ENCODE measurements at regions not wholly inside any gene's neighbourhood (a gene's known extent, or its start where the extent isn't known, plus 50 kb on each side); places are given as distances from the start of the nearest gene placed in this dataset.
"Not testable (repeated sequence)": the region's sequence is repeated elsewhere in the genome, so short reads cannot be mapped to it uniquely, and the experiment has no call there.

DNA sequence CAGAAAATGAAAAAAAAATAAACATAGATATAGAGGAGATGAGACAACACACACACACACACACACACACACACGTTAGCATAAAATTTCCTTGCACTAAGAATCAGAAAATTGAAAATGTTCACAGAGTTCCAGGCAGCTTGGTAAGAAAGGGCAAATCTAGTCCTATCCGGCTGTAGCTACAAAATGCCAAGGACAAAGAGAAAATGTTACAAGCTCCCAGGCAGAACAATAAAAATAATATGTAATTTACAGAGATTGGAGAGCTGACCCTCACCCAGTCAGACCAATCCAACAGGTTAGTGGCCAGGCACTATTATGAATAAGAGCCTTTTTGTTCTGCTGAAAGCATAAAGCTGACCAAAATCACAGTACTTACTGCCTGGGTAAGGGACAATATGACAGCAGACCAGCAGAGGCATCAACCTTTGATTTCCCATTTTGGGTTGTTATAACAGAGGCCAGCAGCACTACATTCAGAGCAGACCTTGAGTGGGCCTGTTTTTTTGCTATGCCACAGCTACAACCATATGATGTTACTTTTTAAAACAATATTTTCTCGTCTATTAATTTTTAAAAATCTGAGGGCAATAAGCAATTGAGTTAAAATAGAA is 892.6 kb downstream of the TAF11L14 start:
- TF ChIP-seq, protein P1, sequence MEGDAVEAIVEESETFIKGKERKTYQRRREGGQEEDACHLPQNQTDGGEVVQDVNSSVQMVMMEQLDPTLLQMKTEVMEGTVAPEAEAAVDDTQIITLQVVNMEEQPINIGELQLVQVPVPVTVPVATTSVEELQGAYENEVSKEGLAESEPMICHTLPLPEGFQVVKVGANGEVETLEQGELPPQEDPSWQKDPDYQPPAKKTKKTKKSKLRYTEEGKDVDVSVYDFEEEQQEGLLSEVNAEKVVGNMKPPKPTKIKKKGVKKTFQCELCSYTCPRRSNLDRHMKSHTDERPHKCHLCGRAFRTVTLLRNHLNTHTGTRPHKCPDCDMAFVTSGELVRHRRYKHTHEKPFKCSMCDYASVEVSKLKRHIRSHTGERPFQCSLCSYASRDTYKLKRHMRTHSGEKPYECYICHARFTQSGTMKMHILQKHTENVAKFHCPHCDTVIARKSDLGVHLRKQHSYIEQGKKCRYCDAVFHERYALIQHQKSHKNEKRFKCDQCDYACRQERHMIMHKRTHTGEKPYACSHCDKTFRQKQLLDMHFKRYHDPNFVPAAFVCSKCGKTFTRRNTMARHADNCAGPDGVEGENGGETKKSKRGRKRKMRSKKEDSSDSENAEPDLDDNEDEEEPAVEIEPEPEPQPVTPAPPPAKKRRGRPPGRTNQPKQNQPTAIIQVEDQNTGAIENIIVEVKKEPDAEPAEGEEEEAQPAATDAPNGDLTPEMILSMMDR (IDR thresholded peaks at IDR 0.05): no peak
- no peak for TF ChIP-seq POLR2A (IDR thresholded peaks at IDR 0.05)

DNA sequence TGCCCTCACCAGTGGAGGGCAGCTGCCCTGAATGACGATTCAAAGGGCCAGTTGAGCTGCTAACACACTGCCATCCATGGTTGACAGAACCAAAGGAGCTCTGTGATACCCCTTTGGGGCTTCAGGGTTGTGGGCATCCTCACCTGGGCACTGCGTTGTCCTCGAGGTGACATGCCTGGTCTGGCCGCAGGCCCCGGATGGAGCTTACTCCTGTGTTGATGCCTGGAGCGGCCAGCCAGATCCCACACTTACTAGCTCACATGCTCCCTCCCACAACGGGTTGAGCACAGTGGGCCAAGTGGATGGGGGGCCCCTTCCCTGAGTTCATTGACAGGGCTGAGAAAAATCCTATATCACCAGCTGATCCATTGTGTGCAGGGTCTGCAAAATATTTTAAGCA is 898.9 kb downstream of the TAF11L14 start:
- DNase-seq: no peak
- H3K27me3 ChIP-seq: no peaks in the 10 kb centered on the region
- H3K4me1 ChIP-seq: no peaks in the 10 kb centered on the region
- no peaks in the 10 kb centered on the region for H3K36me3 ChIP-seq
- H3K27ac ChIP-seq: no peak overlapping the region
- TF ChIP-seq, protein P1 (IDR thresholded peaks at IDR 0.05): no peak
- TF ChIP-seq POLR2A (IDR thresholded peaks at IDR 0.05): no peak
- H3K4me3 ChIP-seq: no peak overlapping the region
- intact Hi-C loops (cut with DNase I; ENCODE audit: low total_unique reads): no loop called here
- H3K9me3 ChIP-seq: no peaks in the 10 kb centered on the region

More for the DNA sequence above, 892.6 kb downstream of the TAF11L14 start:
- intact Hi-C loops (cut with DNase I; ENCODE audit: low total_unique reads): no loop called here
- no peak for DNase-seq
- H3K4me1 ChIP-seq: no peaks in the 10 kb centered on the region
- no peaks in the 10 kb centered on the region for H3K27me3 ChIP-seq
- no peak overlapping the region for H3K4me3 ChIP-seq
- no peak overlapping the region for H3K27ac ChIP-seq
- H3K9me3 ChIP-seq: no peaks in the 10 kb centered on the region
- H3K36me3 ChIP-seq: no peaks in the 10 kb centered on the region

DNA sequence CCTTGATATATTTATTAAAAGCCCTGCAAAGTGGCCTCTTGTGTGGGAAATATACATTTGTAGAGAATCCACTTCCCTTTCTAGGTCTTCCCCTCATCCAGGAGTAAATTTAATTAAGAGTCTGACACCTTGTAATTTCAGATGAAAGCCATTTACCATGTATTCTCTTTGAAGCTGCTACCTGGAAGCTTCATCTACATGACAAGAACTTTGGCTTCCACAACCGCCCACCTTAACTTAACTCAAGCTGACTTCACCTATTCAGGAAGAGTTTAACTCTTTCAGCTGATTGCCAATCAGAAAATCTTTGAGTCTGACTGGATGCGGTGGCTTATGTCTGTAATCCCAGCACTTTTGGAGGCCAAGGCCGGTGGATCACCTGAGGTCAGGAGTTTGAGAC is 899.9 kb downstream of the TAF11L14 start:
- no peaks in the 10 kb centered on the region for H3K4me1 ChIP-seq
- TF ChIP-seq, protein P1 (IDR thresholded peaks at IDR 0.05): no peak
- TF ChIP-seq POLR2A (IDR thresholded peaks at IDR 0.05): no peak
- no peak for DNase-seq
- no peaks in the 10 kb centered on the region for H3K9me3 ChIP-seq
- no peaks in the 10 kb centered on the region for H3K36me3 ChIP-seq
- intact Hi-C loops (cut with DNase I; ENCODE audit: low total_unique reads): no loop called here
- no peak overlapping the region for H3K27ac ChIP-seq
- no peak overlapping the region for H3K4me3 ChIP-seq
- H3K27me3 ChIP-seq: no peaks in the 10 kb centered on the region

- intact Hi-C loops (cut with DNase I; ENCODE audit: low total_unique reads); DNase-seq: not testable (repeated sequence)
Measured at GRCh38 chr5:18535753-18536152, 901.5 kb downstream of the TAF11L14 start.

GRCh38 chr5:18544421-18544820 is 910.2 kb downstream of the TAF11L14 start:
- Histone ChIP-seq H3K27ac (no peak overlapping the region), H3K4me3 (no peak overlapping the region), H3K36me3 (no peaks in the 10 kb centered on the region), H3K27me3 (no peaks in the 10 kb centered on the region), H3K9me3 (no peaks in the 10 kb centered on the region), H3K4me1 (no peaks in the 10 kb centered on the region)
- TF ChIP-seq POLR2A (IDR thresholded peaks at IDR 0.05): no peak
- TF ChIP-seq, protein P1 (IDR thresholded peaks at IDR 0.05): no peak
- intact Hi-C loops (cut with DNase I; ENCODE audit: low total_unique reads): no loop called here
- DNase-seq: no peak

More at GRCh38 chr5:18535753-18536152, 901.5 kb downstream of the TAF11L14 start:
- H3K9me3 ChIP-seq, H3K27me3 ChIP-seq, H3K36me3 ChIP-seq, H3K27ac ChIP-seq, H3K4me1 ChIP-seq, H3K4me3 ChIP-seq: not testable (repeated sequence)

DNA sequence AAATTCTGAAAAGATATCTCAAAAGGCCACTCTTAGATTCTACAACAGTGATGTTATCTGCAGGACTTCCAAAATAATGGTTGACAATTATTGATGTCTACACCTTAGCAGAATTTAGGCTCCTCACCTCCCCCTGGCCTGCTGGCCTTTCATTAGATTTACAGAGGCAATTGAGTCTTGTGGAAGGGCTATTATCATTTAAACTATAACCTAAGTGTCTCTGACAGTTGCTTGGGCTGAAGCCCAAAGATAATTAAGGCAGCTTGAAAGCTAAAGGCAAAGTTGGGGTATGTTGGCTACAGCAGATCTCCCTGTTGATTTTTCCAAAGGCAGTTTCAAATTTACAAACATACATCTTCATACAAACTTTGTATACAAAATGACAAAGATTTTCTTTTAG is 912.3 kb downstream of the TAF11L14 start:
- H3K4me3 ChIP-seq: no peak overlapping the region
- intact Hi-C loops (cut with DNase I; ENCODE audit: low total_unique reads): no loop called here

More for the DNA sequence above, 912.3 kb downstream of the TAF11L14 start:
- Histone ChIP-seq H3K36me3 (no peaks in the 10 kb centered on the region), H3K27ac (no peak overlapping the region), H3K9me3 (no peaks in the 10 kb centered on the region), H3K27me3 (no peaks in the 10 kb centered on the region), H3K4me1 (no peaks in the 10 kb centered on the region)
- DNase-seq: no peak
- no peak for TF ChIP-seq POLR2A (IDR thresholded peaks at IDR 0.05)
- TF ChIP-seq, protein P1 (IDR thresholded peaks at IDR 0.05): no peak

Measured in uterus (tissue), 3 donors.